ENCODE measurements at regions not wholly inside any gene's neighbourhood (a gene's known extent, or its start where the extent isn't known, plus 50 kb on each side); places are given as distances from the start of the nearest gene placed in this dataset.

- TF ChIP-seq CTCF (IDR thresholded peaks at IDR 0.05; ENCODE audit: low read depth, low read length) (no peak), POLR2A (IDR thresholded peaks at IDR 0.05; ENCODE audit: extremely low read depth, insufficient read length) (no peak)
Observed at GRCh38 chr5:167720676-167721260, 570.7 kb upstream of the WWC1 start.

Data from NB4 (cell line).